T-cell (primary cell): ENCODE measurements at regions not wholly inside any gene's neighbourhood (a gene's known extent, or its start where the extent isn't known, plus 50 kb on each side); places are given as distances from the start of the nearest gene placed in this dataset.

Experiments used
- ATAC-seq, 4 experiments: fragments of 200-7000 bp in 3 of 4; fragments of 150-1000 bp in 1 of 4; cut with Tn5 transposase; replicated peaks in 1 of 4; 1 replicate in 3 of 4; 2 replicates in 1 of 4; pipeline ENCODE4 v1.10.0; 2021; ENCODE audit warnings: moderate library complexity in 3 of 4, mild to moderate bottlenecking in 2 of 4, moderate number of reproducible peaks in 1 of 4
- CTCF ChIA-PET, 2 donors: fragments of 300-600 bp; sonication (Branson Sonifier 250); formaldehyde crosslinking; loops; one replicate each; lab custom pipeline; 2022; ENCODE audit warnings: antibody characterized with exemption in 2 of 2; lab: Charles Lee
- POLR2A ChIA-PET, 2 donors: fragments of 300-600 bp; sonication (Branson Sonifier 250); formaldehyde crosslinking; loops; one replicate each; lab custom pipeline; 2022; ENCODE audit warnings: antibody characterized with exemption in 2 of 2; lab: Charles Lee
- DNase-seq, 35 experiments: peaks; one replicate each; pipeline versions ENCODE4 v3.0.0 to v3.0.0-alpha.2; 2013 to 2023
- H3K27ac ChIP-seq: one replicate; pipeline ENCODE4 v1.5.1; 2013; ENCODE audit warnings: low read length
- H3K27me3 ChIP-seq, 2 experiments: replicated peaks in 1 of 2; 1 replicate in 1 of 2; 2 replicates in 1 of 2; pipeline versions ENCODE4 v1.6.1 to v1.7.0; 2013; ENCODE audit warnings: low read length in 1 of 2, mixed read lengths in 1 of 2; ENCODE audit not compliant: control insufficient read depth in 2 of 2, insufficient read depth in 2 of 2; ENCODE audit errors: extremely low read depth in 1 of 2
- H3K36me3 ChIP-seq, 2 donors: 1 replicate in 1 of 2; 2 replicates in 1 of 2; pipeline versions ENCODE4 v1.6.1 to v1.7.0; 2013; ENCODE audit warnings: low read length in 1 of 2; ENCODE audit not compliant: control insufficient read depth in 2 of 2, insufficient read depth in 1 of 2; ENCODE audit errors: extremely low read depth in 1 of 2
- H3K4me1 ChIP-seq, 2 experiments: 1 replicate in 1 of 2; 2 replicates in 1 of 2; pipeline versions ENCODE4 v1.6.1 to v1.7.0; 2013; ENCODE audit warnings: low read length in 2 of 2, mixed read lengths in 1 of 2; ENCODE audit not compliant: insufficient read depth in 2 of 2, control insufficient read depth in 1 of 2; ENCODE audit errors: extremely low read depth in 1 of 2
- H3K4me3 ChIP-seq, 2 donors: 1 replicate in 1 of 2; 2 replicates in 1 of 2; pipeline versions ENCODE4 v1.5.1 to v1.7.0; 2013; ENCODE audit warnings: mild to moderate bottlenecking in 2 of 2, low read length in 1 of 2, moderate library complexity in 1 of 2; ENCODE audit not compliant: control insufficient read depth in 1 of 2; ENCODE audit errors: extremely low read depth in 1 of 2
- H3K9me3 ChIP-seq: 2 replicates; pipeline ENCODE4 v1.7.0; 2013
- H3K27ac Mint-ChIP-seq, 2 donors: one replicate each; pipeline ENCODE4 v1.8.0; 2020 to 2021; ENCODE audit warnings: mild to moderate bottlenecking in 2 of 2, mixed read lengths in 2 of 2
- H3K27me3 Mint-ChIP-seq, 2 donors: one replicate each; pipeline ENCODE4 v1.8.0; 2021 to 2022; ENCODE audit warnings: mixed read lengths in 2 of 2
- H3K36me3 Mint-ChIP-seq: one replicate; pipeline ENCODE4 v1.8.0; 2021; ENCODE audit warnings: mixed read lengths
- H3K4me1 Mint-ChIP-seq, 3 donors: one replicate each; pipeline ENCODE4 v1.8.0; 2020 to 2022; ENCODE audit warnings: mixed read lengths in 3 of 3, mild to moderate bottlenecking in 1 of 3
- H3K4me3 Mint-ChIP-seq, 3 donors: one replicate each; pipeline ENCODE4 v1.8.0; 2020 to 2022; ENCODE audit warnings: mild to moderate bottlenecking in 3 of 3, mixed read lengths in 3 of 3, moderate library complexity in 3 of 3
- H3K9me3 Mint-ChIP-seq, 3 donors: one replicate each; pipeline ENCODE4 v1.8.0; 2020 to 2022; ENCODE audit warnings: mixed read lengths in 3 of 3
- WGBS: methylation state at CpG from one replicate; pipeline ENCODE4 v1.1.5; 2013; ENCODE audit warnings: missing lambda C conversion rate; ENCODE audit not compliant: insufficient coverage; 5-methylcytosine and 5-hydroxymethylcytosine counted together

- Mint-ChIP-seq H3K4me1 (no peaks in the 10 kb centered on the region), H3K27ac (no peak overlapping the region), H3K36me3 (no peaks in the 10 kb centered on the region), H3K9me3 (peaks cover 0 to 2% (median 0%) of the 10 kb centered on the region in 3 donors), H3K4me3 (no peak overlapping the region), H3K27me3 (no peaks in the 10 kb centered on the region)
- no peaks in the 10 kb centered on the region for H3K36me3 ChIP-seq
- no peak overlapping the region for H3K4me3 ChIP-seq
- no peak for ATAC-seq
- H3K4me1 ChIP-seq: no peaks in the 10 kb centered on the region
- POLR2A ChIA-PET: no interaction called here
- H3K27me3 ChIP-seq: no peaks in the 10 kb centered on the region
- no peaks in the 10 kb centered on the region for H3K9me3 ChIP-seq
- H3K27ac ChIP-seq: no peak overlapping the region
- CTCF ChIA-PET: no interaction called here
- no peak for DNase-seq
These were observed 435.0 kb upstream of the NR2F2 start for GRCh38 chr15:95895508-95895907.

- no peak for DNase-seq
- Mint-ChIP-seq H3K36me3 (no peaks in the 10 kb centered on the region), H3K4me3 (no peak overlapping the region), H3K27me3 (peaks cover 0 to 4% of the 10 kb centered on the region in 2 donors), H3K27ac (no peak overlapping the region), H3K4me1 (no peaks in the 10 kb centered on the region), H3K9me3 (peaks cover 0 to 2% (median 0%) of the 10 kb centered on the region in 3 donors)
- no peak for ATAC-seq
- H3K4me3 ChIP-seq: no peak overlapping the region
- ChIA-PET CTCF (no interaction called here), POLR2A (no interaction called here)
- no peaks in the 10 kb centered on the region for H3K27me3 ChIP-seq
- no peaks in the 10 kb centered on the region for H3K4me1 ChIP-seq
- no peak overlapping the region for H3K27ac ChIP-seq
- H3K9me3 ChIP-seq: no peaks in the 10 kb centered on the region
- WGBS: 100% methylated on average over 1 of the region's 2 CpGs
- H3K36me3 ChIP-seq: no peaks in the 10 kb centered on the region
These were observed 432.8 kb upstream of the NR2F2 start for GRCh38 chr15:95897651-95898050.

- ChIA-PET CTCF (no interaction called here), POLR2A (no interaction called here)
- Histone ChIP-seq H3K4me3 (no peak overlapping the region), H3K36me3 (no peaks in the 10 kb centered on the region), H3K9me3 (no peaks in the 10 kb centered on the region), H3K27me3 (no peaks in the 10 kb centered on the region), H3K27ac (no peak overlapping the region), H3K4me1 (no peaks in the 10 kb centered on the region)
- no peak overlapping the region for H3K4me3 Mint-ChIP-seq
- WGBS: 100% methylated on average over 1 of the region's 1 CpG
- H3K4me1 Mint-ChIP-seq: no peaks in the 10 kb centered on the region
- H3K36me3 Mint-ChIP-seq: no peaks in the 10 kb centered on the region
- H3K27me3 Mint-ChIP-seq: peaks cover 0 to 4% of the 10 kb centered on the region in 2 donors
- no peak for ATAC-seq
- no peaks in the 10 kb centered on the region for H3K9me3 Mint-ChIP-seq
- H3K27ac Mint-ChIP-seq: no peak overlapping the region
- no peak for DNase-seq
These were observed 431.7 kb upstream of the NR2F2 start for GRCh38 chr15:95898761-95899160.

DNA sequence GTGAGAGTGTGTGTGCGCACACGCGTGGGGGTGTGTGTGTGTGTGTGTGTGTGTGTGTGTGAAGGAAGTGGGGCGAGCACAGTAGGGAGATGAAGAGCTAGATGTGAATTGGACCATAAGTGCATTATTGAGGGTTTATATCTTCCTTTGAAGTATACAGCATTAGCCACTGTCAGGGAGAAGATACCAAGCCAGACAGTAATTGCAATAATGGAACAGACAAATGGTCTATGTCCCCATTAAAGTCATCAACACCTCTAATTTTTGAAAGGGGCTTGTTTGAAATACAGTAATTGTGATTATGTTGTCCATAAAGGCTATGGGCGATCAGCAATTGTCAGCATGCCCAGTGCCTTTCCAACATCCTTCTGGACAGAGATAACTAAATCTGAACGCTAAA lies 429.2 kb upstream of the NR2F2 start:
- Mint-ChIP-seq H3K9me3 (no peaks in the 10 kb centered on the region), H3K4me1 (peaks cover 0 to 4% (median 0%) of the 10 kb centered on the region in 3 donors), H3K27me3 (peaks cover 0 to 4% of the 10 kb centered on the region in 2 donors), H3K4me3 (no peak overlapping the region), H3K36me3 (no peaks in the 10 kb centered on the region), H3K27ac (no peak overlapping the region)
- H3K27me3 ChIP-seq: no peaks in the 10 kb centered on the region
- CTCF ChIA-PET: no interaction called here
- no CpG with 5 or more reads among the region's 6 CpGs for WGBS
- DNase-seq: no peak
- POLR2A ChIA-PET: no interaction called here
- H3K36me3 ChIP-seq: no peaks in the 10 kb centered on the region
- no peak overlapping the region for H3K4me3 ChIP-seq
- H3K4me1 ChIP-seq: no peaks in the 10 kb centered on the region
- no peaks in the 10 kb centered on the region for H3K9me3 ChIP-seq
- H3K27ac ChIP-seq: no peak overlapping the region
- no peak for ATAC-seq

DNA sequence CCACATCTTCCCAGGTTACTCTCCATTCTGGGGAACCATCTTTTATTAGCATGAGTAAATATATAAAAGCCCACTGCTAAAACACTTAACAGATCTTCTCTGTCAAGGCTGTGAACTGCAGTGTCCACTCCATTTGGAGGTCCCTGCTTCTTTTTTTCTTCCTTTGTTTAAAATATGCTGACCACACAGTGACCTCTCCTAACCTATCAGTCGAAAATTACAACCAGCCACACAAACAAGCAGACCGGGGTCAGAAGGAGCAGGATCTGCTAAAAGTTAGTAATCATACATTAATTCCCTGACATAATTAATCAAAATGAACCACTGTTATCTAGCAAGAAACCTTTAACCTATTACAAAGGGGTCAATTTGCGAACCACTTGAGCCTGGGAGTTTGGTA lies 427.9 kb upstream of the NR2F2 start:
- H3K27me3 Mint-ChIP-seq: peaks cover 0 to 4% of the 10 kb centered on the region in 2 donors
- no peak overlapping the region for H3K4me3 ChIP-seq
- no peaks in the 10 kb centered on the region for H3K36me3 Mint-ChIP-seq
- no peaks in the 10 kb centered on the region for H3K9me3 ChIP-seq
- no peak for DNase-seq
- H3K9me3 Mint-ChIP-seq: no peaks in the 10 kb centered on the region
- CTCF ChIA-PET: no interaction called here
- H3K4me3 Mint-ChIP-seq: no peak overlapping the region
- POLR2A ChIA-PET: no interaction called here
- H3K27me3 ChIP-seq: no peaks in the 10 kb centered on the region
- H3K36me3 ChIP-seq: no peaks in the 10 kb centered on the region
- no peak for ATAC-seq
- no peak overlapping the region for H3K27ac Mint-ChIP-seq
- WGBS: 60% methylated on average over 1 of the region's 3 CpGs
- no peak overlapping the region for H3K27ac ChIP-seq
- H3K4me1 ChIP-seq: no peaks in the 10 kb centered on the region
- peaks cover 0 to 4% (median 0%) of the 10 kb centered on the region in 3 donors for H3K4me1 Mint-ChIP-seq

- Histone ChIP-seq H3K27me3 (no peaks in the 10 kb centered on the region), H3K36me3 (no peaks in the 10 kb centered on the region), H3K9me3 (no peaks in the 10 kb centered on the region), H3K4me1 (no peaks in the 10 kb centered on the region), H3K27ac (no peak overlapping the region), H3K4me3 (no peak overlapping the region)
- DNase-seq (no peak), ATAC-seq (no peak)
- no peaks in the 10 kb centered on the region for H3K36me3 Mint-ChIP-seq
- H3K4me1 Mint-ChIP-seq: peaks cover 0 to 4% (median 0%) of the 10 kb centered on the region in 3 donors
- no peak overlapping the region for H3K4me3 Mint-ChIP-seq
- WGBS: 50% methylated on average over 2 of the region's 4 CpGs
- no peak overlapping the region for H3K27ac Mint-ChIP-seq
- CTCF ChIA-PET: no interaction called here
- peaks cover 0 to 4% of the 10 kb centered on the region in 2 donors for H3K27me3 Mint-ChIP-seq
- POLR2A ChIA-PET: no interaction called here
- H3K9me3 Mint-ChIP-seq: no peaks in the 10 kb centered on the region
These were observed 427.1 kb upstream of the NR2F2 start for GRCh38 chr15:95903352-95903751.

- DNase-seq (no peak), ATAC-seq (no peak)
- ChIA-PET CTCF (interaction anchor here in 1 of 2 donors (0.6 kb wide), 1 partner anchor 959 kb away, joined by 5 read pairs; no protein-coding TSS in a partner anchor), POLR2A (no interaction called here)
- Histone ChIP-seq H3K4me1 (no peaks in the 10 kb centered on the region), H3K9me3 (no peaks in the 10 kb centered on the region), H3K36me3 (no peaks in the 10 kb centered on the region), H3K27me3 (no peaks in the 10 kb centered on the region), H3K4me3 (no peak overlapping the region), H3K27ac (no peak overlapping the region)
- Mint-ChIP-seq H3K4me1 (peaks cover 0 to 4% (median 0%) of the 10 kb centered on the region in 3 donors), H3K9me3 (no peaks in the 10 kb centered on the region), H3K36me3 (no peaks in the 10 kb centered on the region), H3K27me3 (peaks cover 2 to 4% of the 10 kb centered on the region in 2 donors), H3K27ac (no peak overlapping the region), H3K4me3 (no peak overlapping the region)
- WGBS: 83% methylated on average over 10 of the region's 11 CpGs
These were observed 419.8 kb upstream of the NR2F2 start for GRCh38 chr15:95910643-95911212.
